Dermis blood vessel endothelial cell (primary cell): ENCODE measurements at regions not wholly inside any gene's neighbourhood (a gene's known extent, or its start where the extent isn't known, plus 50 kb on each side); places are given as distances from the start of the nearest gene placed in this dataset.
A peak's percentile ranks its signal among the peaks of the same experiment; 100 is the strongest.

Experiments
- DNase-seq: peaks from one replicate; pipeline ENCODE4 v3.0.0; 2010

GRCh38 chr15:56868170-56868569, 50.3 kb upstream of the TCF12 start:
- DNase-seq = no peak

GRCh38 chr15:56866803-56867202, 51.6 kb upstream of the TCF12 start:
- DNase-seq = peak; percentile 29

- DNase-seq = no peak
These were observed 60.6 kb upstream of the TCF12 start for GRCh38 chr15:56857828-56858227.

DNA sequence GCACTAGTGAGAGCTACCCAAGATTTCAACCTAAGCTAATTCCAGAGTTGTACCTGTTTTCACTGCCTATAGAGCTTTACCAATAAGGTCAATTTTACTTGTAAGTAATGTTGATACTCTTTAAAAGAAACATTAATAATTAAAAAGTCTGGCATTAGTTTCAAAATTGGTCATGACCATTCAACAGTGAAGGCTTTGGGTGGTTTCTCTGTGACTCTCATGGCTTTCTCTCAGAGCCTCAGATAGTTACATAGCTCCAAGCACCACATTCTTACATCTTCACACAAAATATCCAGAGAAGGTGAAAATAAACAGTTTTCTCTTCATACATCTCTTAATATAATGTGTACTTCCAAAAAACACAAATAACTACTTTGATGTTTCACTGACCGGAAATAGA, 61.5 kb upstream of the TCF12 start:
- no peak for DNase-seq

GRCh38 chr15:56844892-56845291, 73.6 kb upstream of the TCF12 start:
- DNase-seq = peak; percentile 8

- DNase-seq = no peak
These were observed 74.0 kb upstream of the TCF12 start for GRCh38 chr15:56844471-56844870.

GRCh38 chr15:56839641-56840040, 78.8 kb upstream of the TCF12 start:
- no peak for DNase-seq

GRCh38 chr15:56839099-56839498, 79.3 kb upstream of the TCF12 start:
- no peak for DNase-seq

DNA sequence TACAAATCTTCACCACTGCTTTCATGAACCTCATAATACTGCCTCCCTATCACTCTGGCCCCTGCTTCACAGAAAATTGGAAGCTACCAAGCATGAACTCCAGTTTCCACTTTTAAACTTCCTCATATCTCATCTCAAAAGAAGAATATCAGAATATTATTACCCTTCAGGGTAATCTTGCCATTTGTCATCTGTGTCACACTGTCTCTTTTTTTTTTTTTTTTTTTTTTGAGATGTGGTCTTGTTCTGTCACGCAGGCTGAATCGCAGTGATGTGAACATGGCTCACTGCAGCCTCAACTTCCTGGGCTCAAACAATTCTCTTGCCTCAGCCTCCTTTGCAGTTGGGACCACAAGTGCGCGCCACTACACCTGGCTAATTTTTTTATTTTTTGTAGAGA, 80.4 kb upstream of the TCF12 start:
- DNase-seq = no peak

GRCh38 chr15:56837273-56837672, 81.2 kb upstream of the TCF12 start:
- DNase-seq = no peak

GRCh38 chr15:56835718-56836171, 82.7 kb upstream of the TCF12 start:
- DNase-seq = peak; percentile 66

GRCh38 chr15:56832125-56832524, 86.3 kb upstream of the TCF12 start:
- DNase-seq = no peak

DNA sequence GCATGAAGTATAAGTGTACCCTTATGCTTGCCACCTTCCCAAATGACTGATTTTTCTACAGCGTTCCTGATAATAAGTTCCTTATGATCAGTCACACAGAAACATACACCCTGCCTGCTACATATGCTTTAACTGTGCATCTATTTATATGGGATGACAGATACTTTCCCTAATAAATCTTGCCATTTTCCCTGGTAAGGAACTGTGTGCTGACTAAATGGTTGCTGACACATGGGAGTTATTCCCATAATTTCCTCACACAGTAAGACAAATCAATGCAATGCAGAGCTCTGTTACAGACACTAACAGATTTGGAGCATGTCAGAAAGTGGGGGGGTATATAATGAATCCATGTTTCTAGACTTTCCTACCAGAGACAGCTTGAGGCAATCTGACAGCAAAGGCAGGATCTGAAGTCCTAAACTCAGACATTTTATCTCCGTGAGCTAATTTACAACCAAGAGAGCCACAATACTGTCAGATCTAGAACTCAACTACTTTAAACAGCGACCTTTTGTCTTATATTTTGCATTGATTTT, 86.9 kb upstream of the TCF12 start:
- no peak for DNase-seq

- no peak for DNase-seq
These were observed 90.9 kb upstream of the ZNF280D start for GRCh38 chr15:56824175-56824574.

DNA sequence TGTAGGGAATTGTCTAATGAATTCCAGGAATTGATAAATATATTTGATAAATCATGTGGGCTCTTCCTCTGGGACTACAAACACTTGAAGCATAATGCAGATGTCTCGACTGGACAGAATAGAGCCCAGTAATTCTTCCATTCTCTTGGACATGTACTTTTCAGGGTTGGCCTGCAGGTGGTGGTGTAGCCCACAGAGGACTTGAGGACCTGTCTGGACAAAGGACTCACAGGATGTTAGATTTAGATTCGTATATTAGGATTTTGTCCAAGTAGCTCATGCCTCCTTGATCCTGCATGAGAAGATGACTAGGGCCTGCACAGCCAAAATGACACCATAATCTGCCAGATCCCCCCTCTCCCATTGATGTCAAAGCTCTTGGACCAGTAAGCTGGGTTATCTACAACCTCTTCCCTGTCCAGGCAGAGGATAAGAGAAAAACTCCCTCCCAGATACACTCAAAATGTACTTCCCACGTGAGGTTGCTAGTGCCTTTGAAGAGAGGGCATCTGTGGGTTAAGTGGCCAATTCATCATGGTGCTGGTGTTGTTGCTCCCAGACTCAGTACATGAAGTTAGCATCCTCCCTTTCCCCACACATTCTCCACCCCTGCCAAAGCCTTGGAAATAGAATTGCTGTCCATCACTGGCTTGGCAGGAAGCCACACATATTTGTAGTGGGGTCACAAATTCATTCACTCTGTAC, 88.6 kb upstream of the ZNF280D start:
- peak; percentile 86 for DNase-seq

DNA sequence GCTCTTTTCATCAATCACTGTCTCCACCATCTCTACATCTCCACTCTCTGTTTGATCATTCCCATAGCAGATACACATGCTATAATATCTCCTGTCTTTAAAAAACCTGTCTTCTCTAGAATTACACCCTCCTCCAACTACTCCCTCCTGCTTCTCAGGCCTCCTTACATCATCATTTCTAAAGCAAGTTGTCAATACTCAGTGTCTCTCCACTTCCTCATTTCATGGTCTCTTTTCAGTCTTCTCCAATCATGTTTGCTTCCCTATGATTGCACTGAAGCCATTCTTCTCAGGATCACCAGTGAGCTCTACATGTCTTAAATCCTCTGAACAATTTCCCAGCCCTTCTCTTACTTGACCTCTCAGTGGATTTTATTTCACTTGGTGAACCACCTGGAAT, 87.0 kb upstream of the ZNF280D start:
- DNase-seq = no peak

DNA sequence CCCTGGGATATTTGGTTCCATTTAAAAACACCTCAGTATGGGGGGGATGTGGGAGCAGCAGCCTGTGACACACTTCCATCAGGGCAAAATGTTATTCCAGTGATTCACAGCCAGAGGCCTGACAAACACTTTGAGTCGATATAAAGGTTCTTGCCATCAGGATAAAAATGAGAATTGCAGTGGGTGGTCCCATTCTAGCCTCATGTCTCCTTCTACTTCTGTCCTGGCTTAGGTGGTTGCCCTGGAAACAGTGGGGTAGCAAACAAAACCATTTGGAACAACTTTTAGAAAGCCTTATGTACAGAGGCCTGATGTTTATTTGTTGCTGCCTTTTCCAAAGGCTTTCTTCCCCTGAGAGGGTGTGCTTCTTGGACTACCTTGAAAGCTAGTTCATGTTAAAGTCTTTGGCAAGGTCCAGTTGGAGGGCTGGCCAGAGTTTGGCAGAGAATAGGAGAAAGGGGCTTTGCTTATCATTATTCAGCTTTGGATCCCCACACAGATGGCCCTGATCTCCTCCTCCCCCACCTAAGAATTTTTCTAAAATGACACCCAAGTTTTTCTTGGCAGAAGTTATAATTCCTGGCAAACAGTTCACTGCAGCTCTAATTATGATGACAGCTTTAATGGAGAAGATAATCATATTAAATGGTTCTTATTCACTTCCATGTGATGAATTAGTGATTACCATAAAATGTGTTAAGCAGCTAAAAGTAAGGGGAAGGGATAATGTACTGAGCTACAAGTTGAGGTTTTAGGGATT, 84.2 kb upstream of the ZNF280D start:
- peak; percentile 76 for DNase-seq

DNA sequence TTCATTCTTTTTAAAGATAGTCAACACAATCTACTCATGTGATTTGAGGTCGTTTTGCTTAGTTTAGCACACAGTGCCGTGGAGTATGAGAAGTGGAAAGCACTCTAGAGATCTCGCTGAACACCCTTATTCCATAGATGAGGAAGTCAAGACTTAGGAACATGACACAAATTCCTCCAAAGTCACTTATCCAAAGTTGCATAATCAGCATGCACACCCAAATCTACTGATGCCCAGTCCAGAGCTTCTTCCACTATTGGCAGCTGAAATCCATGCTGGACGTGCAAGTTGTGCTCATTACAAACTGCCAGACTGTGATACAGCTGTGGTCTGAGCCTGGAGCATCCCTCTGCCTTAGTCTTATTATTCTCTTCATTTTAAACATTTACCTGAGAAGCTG, 83.5 kb upstream of the ZNF280D start:
- DNase-seq = no peak

DNA sequence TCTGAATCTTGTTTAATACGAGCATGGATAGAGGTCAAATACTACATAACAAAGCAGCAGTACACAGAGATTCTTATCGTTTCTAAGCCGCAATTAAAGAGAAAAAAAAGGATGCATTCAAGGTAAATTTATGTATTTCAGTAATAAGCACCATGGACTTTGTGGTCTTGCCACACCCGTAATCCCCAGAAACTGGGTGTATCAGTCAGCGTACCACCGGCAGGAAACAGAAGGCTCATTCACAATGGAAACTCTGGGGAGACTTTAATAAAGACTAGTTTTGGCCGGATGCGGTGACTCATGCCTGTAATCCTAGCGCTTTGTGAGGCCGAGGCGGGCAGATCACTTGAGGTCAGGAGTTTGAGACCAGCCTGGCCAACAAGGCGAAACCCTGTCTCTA, 81.9 kb upstream of the ZNF280D start:
- peak; percentile 95 for DNase-seq

- DNase-seq = peak; percentile 53
These were observed 81.1 kb upstream of the ZNF280D start for GRCh38 chr15:56814429-56814828.

DNA sequence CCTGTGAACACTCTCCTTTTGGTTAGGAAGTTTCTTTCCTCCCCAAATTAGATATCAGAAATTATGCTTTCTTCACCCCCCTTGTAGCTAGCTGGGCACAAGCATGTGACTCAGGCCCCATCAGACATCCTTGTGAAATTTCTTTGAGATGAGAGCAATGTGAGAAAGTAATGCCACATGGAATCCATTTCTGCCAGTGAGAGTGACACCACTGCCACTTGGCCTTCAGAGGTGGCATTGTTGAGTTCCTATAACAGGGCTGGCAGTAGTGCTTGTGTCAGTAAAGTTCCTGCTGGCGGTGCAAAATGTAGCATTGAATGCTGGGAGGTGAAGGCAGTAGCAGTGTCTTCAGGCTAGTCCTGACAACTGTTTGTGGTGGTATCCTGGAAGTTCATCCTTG, 80.7 kb upstream of the ZNF280D start:
- DNase-seq = peak; percentile 16

DNA sequence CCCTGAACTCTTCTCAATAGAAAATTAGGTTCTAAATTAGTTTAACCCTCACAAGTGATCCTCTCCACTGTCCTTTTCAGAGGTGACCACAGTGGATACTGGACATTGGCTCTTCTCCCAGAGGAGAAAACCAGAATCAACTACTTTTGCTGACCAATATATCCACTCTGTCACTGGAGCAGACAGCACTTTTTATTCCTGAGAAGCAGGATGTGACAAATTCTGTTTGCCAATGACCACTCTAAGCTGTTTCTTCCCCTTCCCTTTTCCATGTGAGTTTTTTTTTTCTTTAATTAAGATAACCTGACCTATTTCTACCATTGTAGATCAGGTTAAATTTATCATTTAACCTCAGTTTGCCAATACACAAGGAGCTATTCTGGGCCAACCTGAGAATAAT, 79.7 kb upstream of the ZNF280D start:
- peak; percentile 31 for DNase-seq

GRCh38 chr15:56812221-56812620, 78.9 kb upstream of the ZNF280D start:
- no peak for DNase-seq

GRCh38 chr15:56811586-56811985, 78.3 kb upstream of the ZNF280D start:
- no peak for DNase-seq
